CD4-positive, alpha-beta T cell (primary cell): ENCODE measurements at regions not wholly inside any gene's neighbourhood (a gene's known extent, or its start where the extent isn't known, plus 50 kb on each side); places are given as distances from the start of the nearest gene placed in this dataset.

Experiments
- ATAC-seq: fragments of 200-7000 bp; cut with Tn5 transposase; one replicate; pipeline ENCODE4 v1.10.0; 2022; ENCODE audit warnings: mild to moderate bottlenecking; ENCODE audit not compliant: poor library complexity
- CTCF ChIA-PET: fragments of 350-600 bp; sonication (Branson Sonifier 250); formaldehyde crosslinking; loops from one replicate; lab custom pipeline; 2021; ENCODE audit warnings: antibody characterized with exemption, inconsistent platforms; lab: Charles Lee
- POLR2A ChIA-PET: fragments of 350-600 bp; sonication (Branson Sonifier 250); formaldehyde crosslinking; loops from one replicate; lab custom pipeline; 2021; ENCODE audit warnings: antibody characterized with exemption, inconsistent platforms; lab: Charles Lee
- DNase-seq, 14 experiments: peaks; one replicate each; pipeline ENCODE4 v3.0.0-alpha.2; 2013 to 2020; ENCODE audit warnings: mixed read lengths in 2 of 14
- H3K27ac ChIP-seq, 2 donors: one replicate each; pipeline versions ENCODE4 v1.5.1 to v1.7.0; 2013; ENCODE audit warnings: low read length in 2 of 2, low read depth in 1 of 2, mild to moderate bottlenecking in 1 of 2
- H3K27me3 ChIP-seq, 2 experiments: 1 replicate in 1 of 2; 2 replicates in 1 of 2; pipeline versions ENCODE4 v1.6.1 to v1.7.0; 2013; ENCODE audit warnings: low read length in 2 of 2, control low read depth in 1 of 2, mild to moderate bottlenecking in 1 of 2, moderate library complexity in 1 of 2; ENCODE audit not compliant: insufficient read depth in 2 of 2, control insufficient read depth in 1 of 2
- H3K36me3 ChIP-seq: one replicate; pipeline ENCODE4 v1.6.1; 2013; ENCODE audit warnings: low read length, control low read depth; ENCODE audit not compliant: insufficient read depth
- H3K4me1 ChIP-seq: one replicate; pipeline ENCODE4 v1.6.1; 2013; ENCODE audit warnings: low read length, control low read depth; ENCODE audit not compliant: insufficient read depth
- H3K4me3 ChIP-seq: one replicate; pipeline ENCODE4 v1.5.1; 2013; ENCODE audit warnings: mild to moderate bottlenecking, low read length, moderate library complexity
- H3K9me3 ChIP-seq, 2 experiments: 1 replicate in 1 of 2; 2 replicates in 1 of 2; pipeline versions ENCODE4 v1.6.1 to v1.7.0; 2013; ENCODE audit warnings: low read length in 2 of 2, mild to moderate bottlenecking in 2 of 2, control low read depth in 1 of 2, moderate library complexity in 1 of 2; ENCODE audit not compliant: control insufficient read depth in 1 of 2, insufficient read depth in 1 of 2
- H3K27ac Mint-ChIP-seq: one replicate; pipeline ENCODE4 v1.8.0; 2020; ENCODE audit warnings: mixed read lengths
- H3K27me3 Mint-ChIP-seq: one replicate; pipeline ENCODE4 v1.8.0; 2021; ENCODE audit warnings: mixed read lengths
- H3K36me3 Mint-ChIP-seq: one replicate; pipeline ENCODE4 v1.8.0; 2021; ENCODE audit warnings: low read depth, mixed read lengths
- H3K4me1 Mint-ChIP-seq: one replicate; pipeline ENCODE4 v1.8.0; 2021; ENCODE audit warnings: low read depth, mixed read lengths
- H3K4me3 Mint-ChIP-seq: one replicate; pipeline ENCODE4 v1.8.0; 2020; ENCODE audit warnings: mild to moderate bottlenecking, mixed read lengths
- H3K9me3 Mint-ChIP-seq: one replicate; pipeline ENCODE4 v1.8.0; 2020; ENCODE audit warnings: mixed read lengths
- CTCF ChIP-seq: fragments of 200-600 bp; IDR thresholded peaks from one replicate; pipeline ENCODE4 v1.8.0; 2022; ENCODE audit warnings: antibody characterized with exemption, mild to moderate bottlenecking
- intact Hi-C, 2 experiments: fragments of 100-400 bp; cut with DNase I in 1 of 2; cut with micrococcal nuclease in 1 of 2; formaldehyde crosslinking; loops; one replicate each; pipeline versions ENCODE4 v1.15.1 to v1.9.0; 2023 to 2025; cut with DNase I, micrococcal nuclease

GRCh38 chr13:102960959-102961358 is 105.3 kb downstream of the SLC10A2 start:
- no peaks in the 10 kb centered on the region for H3K4me1 Mint-ChIP-seq
- H3K36me3 ChIP-seq: no peaks in the 10 kb centered on the region
- POLR2A ChIA-PET: no interaction called here
- peaks cover 0 to 4% of the 10 kb centered on the region in 2 experiments for H3K27me3 ChIP-seq
- no peak for TF ChIP-seq CTCF
- H3K27ac Mint-ChIP-seq: no peak overlapping the region
- intact Hi-C loops: no loop called here
- H3K27me3 Mint-ChIP-seq: peaks cover 29% of the 10 kb centered on the region
- ATAC-seq: no peak
- no peak overlapping the region for H3K27ac ChIP-seq
- H3K9me3 ChIP-seq: no peaks in the 10 kb centered on the region
- H3K9me3 Mint-ChIP-seq: no peaks in the 10 kb centered on the region
- H3K4me1 ChIP-seq: no peaks in the 10 kb centered on the region
- no peak overlapping the region for H3K4me3 Mint-ChIP-seq
- H3K36me3 Mint-ChIP-seq: no peaks in the 10 kb centered on the region
- no peak overlapping the region for H3K4me3 ChIP-seq
- no peak for DNase-seq
- CTCF ChIA-PET: no interaction called here

GRCh38 chr13:102956449-102956848 is 109.8 kb downstream of the SLC10A2 start:
- Mint-ChIP-seq H3K4me3 (no peak overlapping the region), H3K27me3 (peaks cover 23% of the 10 kb centered on the region), H3K27ac (no peak overlapping the region), H3K36me3 (no peaks in the 10 kb centered on the region), H3K4me1 (no peaks in the 10 kb centered on the region), H3K9me3 (no peaks in the 10 kb centered on the region)
- Histone ChIP-seq H3K9me3 (no peaks in the 10 kb centered on the region), H3K4me1 (no peaks in the 10 kb centered on the region), H3K27me3 (no peaks in the 10 kb centered on the region), H3K36me3 (no peaks in the 10 kb centered on the region), H3K4me3 (no peak overlapping the region), H3K27ac (no peak overlapping the region)
- ATAC-seq (no peak), DNase-seq (no peak)
- TF ChIP-seq CTCF: no peak
- ChIA-PET POLR2A (no interaction called here), CTCF (no interaction called here)
- intact Hi-C loops: no loop called here

GRCh38 chr13:102954350-102954749 is 108.5 kb downstream of the ERCC5 start:
- no peak for DNase-seq
- Histone ChIP-seq H3K36me3 (no peaks in the 10 kb centered on the region), H3K9me3 (no peaks in the 10 kb centered on the region), H3K4me1 (no peaks in the 10 kb centered on the region), H3K27ac (no peak overlapping the region), H3K27me3 (no peaks in the 10 kb centered on the region), H3K4me3 (no peak overlapping the region)
- intact Hi-C loops: no loop called here
- CTCF ChIA-PET: no interaction called here
- Mint-ChIP-seq H3K27me3 (peaks cover 10% of the 10 kb centered on the region), H3K9me3 (no peaks in the 10 kb centered on the region), H3K4me3 (no peak overlapping the region), H3K4me1 (no peaks in the 10 kb centered on the region), H3K36me3 (no peaks in the 10 kb centered on the region), H3K27ac (no peak overlapping the region)
- POLR2A ChIA-PET: no interaction called here
- ATAC-seq: no peak
- no peak for TF ChIP-seq CTCF
